DMS153 treated with DMSO at 0.1 percent for 48 hours (cell line): ENCODE measurements at regions not wholly inside any gene's neighbourhood (a gene's known extent, or its start where the extent isn't known, plus 50 kb on each side); places are given as distances from the start of the nearest gene placed in this dataset.

Experiments
- DNase-seq: peaks from one replicate; lab custom pipeline; 2025; ENCODE audit not compliant: unreplicated experiment; lab: John Stamatoyannopoulos, UW

- no peak for DNase-seq
Measured at GRCh38 chr1:188241629-188242028, 1412.9 kb downstream of the PLA2G4A start.

DNA sequence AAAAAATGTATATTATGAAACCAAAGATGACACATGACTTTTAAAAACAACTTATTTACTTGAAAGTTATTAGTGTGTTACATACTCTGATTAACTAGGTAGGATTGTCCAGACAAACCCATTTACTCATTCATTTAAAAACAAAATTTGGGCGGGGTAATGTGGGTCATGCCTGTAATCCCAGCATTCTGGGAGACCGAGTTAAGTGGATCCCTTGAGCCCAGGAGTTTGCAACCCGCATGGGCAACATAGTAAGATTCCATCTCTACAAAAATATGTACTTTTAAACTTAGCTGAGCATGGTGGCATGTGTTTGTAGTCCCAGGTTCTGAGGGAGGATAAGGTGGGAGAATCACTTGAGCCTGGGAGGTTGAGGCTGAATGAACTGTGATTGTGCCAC is 1414.7 kb downstream of the PLA2G4A start:
- no peak for DNase-seq

DNA sequence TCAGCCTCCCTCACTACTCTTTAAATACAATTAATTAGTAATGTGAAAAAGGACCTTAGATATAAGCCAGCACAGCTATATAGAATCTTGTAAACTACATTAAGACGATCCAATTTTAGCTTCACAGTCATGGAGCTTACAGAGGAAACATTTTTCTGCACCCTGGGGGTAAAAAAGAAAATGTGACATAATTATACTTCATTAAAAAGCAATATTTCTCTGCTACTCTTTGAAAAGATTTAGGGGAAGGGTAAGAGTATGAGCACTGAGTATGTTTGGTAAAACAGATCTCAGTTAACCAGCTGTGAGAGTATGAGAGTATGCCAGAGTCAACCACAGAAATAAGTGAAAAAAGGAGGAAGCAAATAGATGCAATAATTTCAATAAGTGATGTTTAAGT is 1415.9 kb downstream of the PLA2G4A start:
- DNase-seq = no peak

DNA sequence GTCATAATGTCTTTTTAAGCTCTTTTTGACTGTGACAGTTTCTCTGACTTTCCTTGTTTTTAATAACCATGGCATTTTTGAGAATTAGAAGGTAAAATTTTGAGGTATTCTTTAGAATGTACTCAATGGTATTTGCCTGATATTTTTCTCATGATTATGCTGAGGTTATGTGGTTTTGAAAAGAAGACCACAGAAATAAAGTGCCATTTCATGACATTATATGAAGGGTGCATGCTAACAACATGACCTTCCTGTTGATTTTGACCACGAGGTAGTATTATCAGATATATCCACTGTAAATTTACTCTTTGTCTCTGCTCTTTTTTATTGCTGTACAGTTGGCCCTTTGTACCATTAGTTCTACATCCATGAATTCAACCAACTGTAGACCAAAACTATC is 1418.5 kb downstream of the PLA2G4A start:
- DNase-seq = no peak

- no peak for DNase-seq
Measured at GRCh38 chr1:188249811-188250210, 1421.1 kb downstream of the PLA2G4A start.

DNA sequence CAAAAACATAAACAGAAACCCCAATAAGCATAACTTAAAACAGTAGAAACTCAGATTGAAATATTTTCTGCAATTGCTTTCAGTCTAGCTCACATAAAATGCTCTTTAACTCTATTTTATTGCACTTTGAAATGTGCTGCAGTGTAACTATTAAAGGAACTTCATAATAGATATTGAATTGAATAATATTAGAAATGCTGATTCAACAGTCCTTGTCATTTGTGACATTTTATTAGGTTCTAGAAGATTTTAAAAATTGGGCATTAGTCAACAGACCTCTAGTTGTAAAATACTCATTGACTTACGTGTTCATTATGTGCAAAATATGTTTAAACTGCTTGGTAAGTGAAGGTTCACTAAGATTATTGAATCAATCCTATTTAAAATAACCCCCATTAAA is 1422.3 kb downstream of the PLA2G4A start:
- no peak for DNase-seq

- no peak for DNase-seq
Measured at GRCh38 chr1:188261849-188262248, 1433.1 kb downstream of the PLA2G4A start.

- no peak for DNase-seq
Measured at GRCh38 chr1:188269956-188270355, 1441.2 kb downstream of the PLA2G4A start.

DNA sequence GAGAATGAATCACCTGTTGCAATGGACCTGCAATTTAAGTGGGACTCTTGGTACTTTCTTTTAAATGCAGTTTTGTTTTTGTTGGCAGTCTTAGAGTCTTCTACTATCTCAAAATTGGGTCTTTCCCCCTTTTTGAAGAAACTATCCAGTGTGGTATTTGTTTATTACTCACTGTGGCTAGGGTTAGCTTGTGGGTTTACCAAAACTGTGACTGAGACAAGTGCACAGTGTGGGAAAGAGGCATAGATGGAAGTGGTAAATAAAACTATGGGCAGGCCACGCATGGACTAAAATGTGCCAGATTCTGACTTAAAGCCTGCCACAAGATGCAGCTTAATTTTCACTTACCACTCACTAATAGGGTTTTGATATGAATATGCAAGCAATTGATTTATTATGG is 1441.7 kb downstream of the PLA2G4A start:
- DNase-seq = no peak

DNA sequence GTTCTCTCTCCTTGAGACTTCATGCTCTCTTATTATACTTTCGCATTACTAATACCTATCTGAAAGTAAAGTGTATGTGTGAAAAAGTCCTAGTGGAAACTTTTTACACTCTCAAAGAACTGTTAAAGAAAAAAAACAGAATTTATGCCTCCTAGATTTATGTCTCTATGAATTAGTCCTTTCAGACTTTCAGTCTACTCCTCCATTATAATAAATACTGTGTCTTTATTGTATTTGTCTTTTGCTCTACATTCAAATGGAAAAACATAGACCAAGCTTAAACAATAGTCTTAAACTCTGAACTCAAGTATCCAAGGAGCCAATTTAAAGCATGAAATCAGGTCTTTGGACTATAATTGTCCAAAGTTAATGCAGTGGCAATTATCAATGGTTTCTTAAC is 1449.0 kb downstream of the PLA2G4A start:
- no peak for DNase-seq

GRCh38 chr1:188281921-188282320 is 1453.2 kb downstream of the PLA2G4A start:
- no peak for DNase-seq

DNA sequence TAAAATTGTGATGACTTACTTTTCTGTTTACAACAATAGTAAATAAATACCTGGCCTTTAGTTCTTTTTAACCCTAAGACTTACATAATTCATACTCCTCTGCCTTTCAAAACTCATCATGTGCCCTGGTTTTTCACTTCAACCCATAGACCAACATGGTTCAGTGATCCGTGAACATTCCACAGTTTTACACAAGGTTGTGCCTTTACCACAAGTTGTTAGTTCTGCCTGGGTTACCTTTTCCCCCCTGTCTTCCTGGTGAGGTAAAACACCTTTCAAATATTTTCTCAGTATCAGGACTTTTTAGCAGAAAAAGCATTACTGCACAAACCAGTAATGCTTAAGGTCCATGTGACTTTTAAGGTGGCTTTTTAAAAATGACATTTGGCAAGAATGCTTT is 1466.4 kb downstream of the PLA2G4A start:
- no peak for DNase-seq

DNA sequence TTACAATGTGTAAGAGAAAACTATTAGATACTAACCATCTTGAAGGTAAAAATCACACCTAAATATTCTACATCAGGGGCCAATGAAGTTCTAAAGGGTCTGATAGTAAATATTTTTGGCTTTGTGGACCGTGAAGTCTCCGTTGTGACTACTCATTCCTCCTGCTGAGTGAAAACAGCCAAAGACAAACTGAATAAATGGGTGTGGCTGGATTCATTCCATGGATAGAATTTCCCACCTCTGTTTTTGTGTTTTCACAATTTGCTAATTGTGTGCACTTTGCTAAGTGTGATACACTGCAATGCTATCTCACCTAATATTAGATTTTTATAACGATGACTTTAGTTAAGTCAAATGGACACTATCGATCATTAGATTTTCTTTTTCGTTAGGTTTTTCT is 1474.0 kb downstream of the PLA2G4A start:
- no peak for DNase-seq

- DNase-seq = no peak
Measured at GRCh38 chr1:188314557-188315137, 1485.9 kb downstream of the PLA2G4A start.

DNA sequence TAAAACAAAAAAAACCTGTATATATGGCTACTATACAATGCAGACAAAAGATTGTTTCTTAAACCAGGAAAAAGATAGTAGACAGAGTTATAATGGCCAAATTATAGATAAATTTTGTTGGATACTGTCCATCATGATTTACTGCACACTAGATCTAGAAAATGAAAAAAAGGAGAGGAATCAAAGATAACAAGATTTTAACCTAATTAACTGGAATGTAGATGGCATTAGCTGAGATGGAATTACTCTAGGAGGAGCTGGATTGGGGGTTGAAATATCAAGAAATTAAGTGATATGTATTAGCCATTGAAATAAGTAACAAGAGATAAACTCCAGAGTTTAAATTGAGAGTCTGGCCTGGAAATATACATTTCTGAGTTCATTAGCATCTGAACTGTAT is 1489.1 kb downstream of the PLA2G4A start:
- DNase-seq = no peak

GRCh38 chr1:188325211-188325610 is 1496.5 kb downstream of the PLA2G4A start:
- no peak for DNase-seq

DNA sequence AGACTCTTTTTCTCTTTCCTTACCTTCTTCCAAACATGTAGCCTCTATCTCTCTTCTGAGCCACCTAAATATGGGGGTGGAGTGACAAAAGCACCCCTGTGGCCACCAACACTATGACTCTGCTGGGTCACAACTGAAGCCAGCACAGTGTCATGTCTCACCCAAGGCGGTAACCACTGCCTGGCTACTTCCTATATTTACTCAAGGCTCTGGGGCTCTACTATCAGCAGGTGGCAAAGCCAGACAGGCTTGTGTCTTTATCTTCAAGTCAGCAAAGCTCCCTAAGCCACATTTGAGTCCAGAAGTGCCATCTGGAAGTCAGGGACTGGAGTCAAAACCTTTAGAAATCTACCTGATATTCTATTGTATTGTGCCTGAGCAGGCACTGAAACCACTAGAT is 1515.2 kb downstream of the PLA2G4A start:
- no peak for DNase-seq

DNA sequence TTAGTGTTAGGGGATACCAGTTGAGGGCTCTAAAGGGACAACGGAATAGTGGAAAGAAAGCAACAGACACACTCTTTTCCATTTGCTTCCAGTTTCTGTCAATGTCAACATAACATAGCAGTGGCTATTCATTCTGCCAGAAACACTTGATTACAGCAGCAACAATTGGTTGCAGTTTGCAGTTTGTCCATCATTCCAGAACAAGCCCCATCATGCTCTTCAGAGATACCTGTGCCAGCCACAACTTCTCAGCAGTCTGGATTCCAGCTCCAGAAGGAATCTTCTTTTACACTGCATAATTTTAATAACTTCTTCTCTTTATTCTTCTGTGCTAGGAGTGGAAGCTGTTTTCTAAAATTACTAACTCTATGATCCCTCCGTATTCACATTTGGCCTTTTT is 1521.4 kb downstream of the PLA2G4A start:
- no peak for DNase-seq

GRCh38 chr1:188355082-188355481 is 1526.3 kb downstream of the PLA2G4A start:
- no peak for DNase-seq

DNA sequence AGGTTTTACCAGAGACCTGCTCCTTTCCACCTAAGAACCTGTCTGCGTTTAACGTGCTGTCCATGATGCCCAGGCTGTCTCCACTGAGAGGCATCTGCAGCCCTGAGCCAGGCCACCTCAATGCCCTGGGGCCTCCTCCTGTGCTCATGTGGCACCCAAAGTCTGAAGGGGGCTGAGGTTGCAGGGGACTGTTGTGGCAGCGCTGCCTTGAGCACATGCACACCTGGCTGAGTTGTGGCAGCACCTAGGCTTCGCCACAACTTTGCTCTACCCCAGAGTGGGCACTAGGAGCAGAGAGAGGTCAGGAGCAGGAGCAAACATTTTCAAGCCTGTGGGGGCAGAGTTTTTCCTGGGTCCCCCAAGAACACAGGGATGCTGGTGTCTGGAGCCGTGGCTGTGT is 1527.1 kb downstream of the PLA2G4A start:
- no peak for DNase-seq

- no peak for DNase-seq
Measured at GRCh38 chr1:188359315-188359714, 1530.6 kb downstream of the PLA2G4A start.

GRCh38 chr1:188363943-188364342 is 1535.2 kb downstream of the PLA2G4A start:
- no peak for DNase-seq

DNA sequence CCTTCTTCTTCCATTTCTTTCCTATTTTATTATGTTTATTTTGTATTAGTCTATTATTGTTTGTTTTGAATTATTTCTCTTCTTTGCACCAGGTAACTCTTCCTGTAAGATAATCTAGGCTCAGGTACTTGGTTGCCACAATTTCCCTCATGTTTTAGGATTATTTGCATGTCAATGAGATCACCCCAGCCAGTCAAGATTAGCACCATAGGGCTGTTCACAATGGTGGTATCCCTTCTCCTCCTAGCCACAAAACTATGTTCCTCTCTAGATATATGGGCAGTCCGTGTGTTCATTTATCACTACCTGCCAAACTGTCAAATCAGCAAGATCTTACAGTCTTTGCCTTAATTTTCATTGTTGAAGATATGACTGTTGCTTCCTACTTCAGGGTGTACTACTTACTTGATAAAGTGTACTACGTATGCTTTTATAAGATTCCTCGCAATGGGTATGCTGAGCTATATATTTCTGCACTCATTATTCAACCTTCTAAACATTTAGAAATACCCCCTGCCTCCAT is 1536.2 kb downstream of the PLA2G4A start:
- DNase-seq = no peak
